ENCODE measurements at regions not wholly inside any gene's neighbourhood (a gene's known extent, or its start where the extent isn't known, plus 50 kb on each side); places are given as distances from the start of the nearest gene placed in this dataset.

GRCh38 chr13:90084684-90085290 lies 1262.7 kb upstream of the MIR17HG start (continued):
- TF ChIP-seq REST (IDR thresholded peaks at IDR 0.05; ENCODE audit: unreplicated experiment): no peak
- no peak for TF ChIP-seq POLR2AphosphoS5 (IDR thresholded peaks at IDR 0.05; ENCODE audit: low read depth)
- TF ChIP-seq CTCF (conservative IDR thresholded peaks at IDR 0.05; ENCODE audit: low read depth in 2 of 2): no peak

- H3F3A ChIP-seq (replicated peaks; ENCODE audit: low read depth): no peaks in the 10 kb centered on the region
- Mint-ChIP-seq H3K36me3 (ENCODE audit: low read depth) (no peaks in the 10 kb centered on the region), H3K27ac (no peak overlapping the region), H3K27me3 (ENCODE audit: insufficient read depth, low read depth, poor library complexity) (no peaks in the 10 kb centered on the region), H3K4me3 (no peak overlapping the region), H3K9me3 (no peaks in the 10 kb centered on the region), H3K4me1 (no peaks in the 10 kb centered on the region)
- no peak for DNase-seq (ENCODE audit: low spot score)
- H3K27ac ChIP-seq (ENCODE audit: low read depth): no peak overlapping the region
- H3K4me1 ChIP-seq (ENCODE audit: insufficient read depth): peaks cover 14% of the 10 kb centered on the region
- H3K9me2 ChIP-seq (ENCODE audit: insufficient read depth): 0 out of 2 replicates have a peak, but pooled peaks cover 10% of the 10 kb centered on the region
- no peak overlapping the region for H3K4me3 ChIP-seq
- no peaks in the 10 kb centered on the region for H3K27me3 ChIP-seq (ENCODE audit: insufficient read depth)
- H3K36me3 ChIP-seq (ENCODE audit: insufficient read depth): no peaks in the 10 kb centered on the region
- ATAC-seq: no peak
- H4K20me1 ChIP-seq (replicated peaks; ENCODE audit: insufficient read depth): no peaks in the 10 kb centered on the region
- H3K79me2 ChIP-seq (replicated peaks; ENCODE audit: insufficient read depth): no peaks in the 10 kb centered on the region
- no peak overlapping the region for H3K4me2 ChIP-seq
- no peak overlapping the region for H2AFZ ChIP-seq
- TF ChIP-seq EZH2phosphoT487 (IDR thresholded peaks at IDR 0.05; ENCODE audit: unreplicated experiment): no peak
- no peak for TF ChIP-seq ZNF462 (CRISPR knock-in tag; IDR thresholded peaks at IDR 0.05)
- no peak for TF ChIP-seq ZNF114 (CRISPR knock-in tag; IDR thresholded peaks at IDR 0.05)
- no peak for TF ChIP-seq REST (IDR thresholded peaks at IDR 0.05; ENCODE audit: unreplicated experiment)
- no peak for TF ChIP-seq ETS1 (IDR thresholded peaks at IDR 0.05)
- TF ChIP-seq EZH2 (IDR thresholded peaks at IDR 0.05; ENCODE audit: low read depth, unreplicated experiment): no peak
Measured at GRCh38 chr13:90089051-90089450, 1258.4 kb upstream of the MIR17HG start.

Measured in GM23338 (cell line).